Activated CD4-positive, alpha-beta T cell treated with anti-CD3 and anti-CD28 coated beads for 48 hours (primary cell): ENCODE measurements at regions not wholly inside any gene's neighbourhood (a gene's known extent, or its start where the extent isn't known, plus 50 kb on each side); places are given as distances from the start of the nearest gene placed in this dataset.
"Not testable (repeated sequence)": the region's sequence is repeated elsewhere in the genome, so short reads cannot be mapped to it uniquely, and the experiment has no call there.

Experiments
- DNase-seq: peaks from one replicate; pipeline ENCODE4 v3.0.0-alpha.2; 2020

- no peak for DNase-seq
Observed at GRCh38 chr12:89831310-89832095, 122.9 kb upstream of the ATP2B1 start.

- no peak for DNase-seq
Observed at GRCh38 chr12:89829434-89829975, 120.9 kb upstream of the ATP2B1 start.

GRCh38 chr12:89828575-89828974 is 119.9 kb upstream of the ATP2B1 start:
- DNase-seq, result no peak

DNA sequence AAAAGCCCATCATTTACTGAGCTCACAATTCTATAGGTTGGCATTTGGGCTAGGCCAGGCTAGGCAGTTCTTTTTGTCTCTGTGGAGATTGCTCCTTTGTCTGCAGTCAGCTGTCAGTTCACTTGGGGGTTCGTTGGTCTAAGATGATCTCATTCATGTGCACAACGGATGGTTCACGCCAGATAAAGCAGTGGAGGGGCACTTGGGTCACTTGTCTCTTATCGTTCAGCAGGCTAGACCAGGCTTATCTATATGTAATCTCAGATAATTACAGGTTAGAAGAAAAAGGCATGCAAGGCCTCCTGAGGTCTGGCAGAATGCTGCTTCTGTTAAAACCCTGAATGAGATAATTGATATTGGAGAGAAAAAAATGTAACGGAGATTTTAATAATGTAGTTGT is 119.0 kb upstream of the ATP2B1 start:
- DNase-seq, result no peak

GRCh38 chr12:89826468-89826867 is 117.8 kb upstream of the ATP2B1 start:
- no peak for DNase-seq

- no peak for DNase-seq
Observed at GRCh38 chr12:89825591-89826449, 117.2 kb upstream of the ATP2B1 start.

DNA sequence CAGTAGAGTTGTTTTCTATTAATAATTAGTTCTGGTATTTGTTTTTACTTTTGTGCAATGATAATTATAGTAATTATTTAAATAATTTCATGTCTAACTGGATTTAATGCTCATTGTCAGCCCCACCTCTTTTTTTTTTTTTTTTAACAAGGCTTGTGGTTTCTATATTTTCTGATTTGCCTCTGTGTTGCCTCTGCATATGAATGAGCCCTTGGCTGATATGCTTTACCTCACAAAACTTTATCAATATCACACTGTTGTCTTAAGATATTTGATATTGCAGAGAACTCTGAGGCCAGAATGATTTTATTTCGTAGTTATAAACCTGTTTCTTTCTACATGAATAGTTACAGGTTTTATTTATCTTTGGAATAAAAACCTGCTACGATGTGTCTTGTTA is 116.2 kb upstream of the ATP2B1 start:
- DNase-seq, result no peak

GRCh38 chr12:89822992-89823391 is 114.4 kb upstream of the ATP2B1 start:
- not testable (repeated sequence) for DNase-seq

GRCh38 chr12:89821896-89822295 is 113.3 kb upstream of the ATP2B1 start:
- DNase-seq, result no peak

GRCh38 chr12:89817501-89818226 is 109.0 kb upstream of the ATP2B1 start:
- DNase-seq, result no peak

DNA sequence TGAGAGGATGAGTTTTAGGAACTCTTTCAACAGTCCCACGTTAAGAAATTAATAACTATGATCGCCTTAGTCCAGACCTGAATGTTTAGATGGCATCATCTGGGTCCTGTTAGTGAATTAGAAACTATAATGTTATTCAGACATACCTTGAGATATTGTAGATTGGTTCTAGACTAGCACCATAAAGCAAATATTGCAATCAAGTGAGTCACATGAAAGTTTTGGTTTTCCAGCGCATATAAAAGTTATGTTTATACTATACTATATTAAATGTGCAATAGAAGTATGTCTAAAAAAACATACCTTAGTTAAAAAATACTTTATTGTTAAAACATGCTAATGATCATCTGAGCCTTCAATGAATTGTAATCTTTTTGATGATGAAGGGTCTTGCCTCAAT is 106.6 kb upstream of the ATP2B1 start:
- no peak for DNase-seq

GRCh38 chr12:89803412-89803811 is 94.8 kb upstream of the ATP2B1 start:
- no peak for DNase-seq

DNA sequence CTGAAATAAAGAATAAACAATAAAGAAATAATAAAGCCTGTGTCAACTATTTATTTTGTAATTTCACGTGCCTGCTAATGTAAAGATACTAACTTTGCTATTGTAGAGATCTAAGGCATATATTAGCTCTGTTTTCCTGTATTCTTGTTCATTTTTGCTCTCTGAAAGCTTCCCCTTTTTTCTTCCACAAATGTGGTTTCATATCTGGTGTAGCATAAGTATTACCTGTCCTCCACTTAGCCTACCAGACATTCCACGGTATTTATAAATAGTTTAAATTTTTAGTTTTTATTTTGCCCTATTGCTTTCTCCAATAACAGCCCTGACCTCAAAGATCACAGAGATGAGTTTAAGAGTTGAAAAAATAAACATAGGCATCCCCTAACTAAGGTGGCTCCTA is 92.6 kb upstream of the ATP2B1 start:
- DNase-seq, result no peak

- no peak for DNase-seq
Observed at GRCh38 chr12:89800435-89800834, 91.8 kb upstream of the ATP2B1 start.

DNA sequence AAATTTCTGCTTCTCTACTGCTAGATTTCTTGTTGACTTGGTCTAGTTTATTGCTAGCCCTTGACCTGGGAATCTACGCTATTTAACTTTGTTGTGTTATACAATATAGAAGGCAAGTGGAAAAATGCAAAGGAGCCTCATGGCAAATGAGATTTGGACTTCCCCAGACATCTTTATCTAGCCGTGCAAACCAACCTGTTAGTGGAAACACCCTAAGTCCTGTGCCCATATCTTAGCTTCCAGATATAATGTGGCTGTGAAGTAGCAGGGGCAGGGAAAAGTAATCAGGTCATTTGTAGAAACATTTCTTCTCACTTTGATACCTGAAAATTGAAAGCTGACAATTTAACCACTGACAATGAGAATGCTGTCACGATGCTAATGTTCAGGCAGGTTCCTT is 90.7 kb upstream of the ATP2B1 start:
- DNase-seq, result no peak

DNA sequence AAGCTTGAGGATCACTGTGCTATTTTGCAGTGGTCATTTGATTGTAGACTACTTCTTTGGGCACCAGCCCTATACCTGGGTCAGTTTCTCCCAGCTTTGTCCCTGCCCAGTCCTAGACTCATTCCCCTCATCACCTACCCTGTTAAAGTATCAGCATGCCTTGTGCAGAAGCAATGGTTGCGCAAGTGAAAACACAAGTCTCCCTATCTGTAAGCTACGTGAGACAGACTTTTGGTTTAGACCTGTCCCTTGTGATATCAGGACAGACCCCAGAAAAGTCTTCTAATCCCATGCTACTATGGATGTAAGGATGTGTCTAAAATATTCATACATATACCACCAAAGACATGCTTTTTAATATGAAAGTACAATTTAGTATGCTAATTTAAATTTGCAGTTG is 88.8 kb upstream of the ATP2B1 start:
- DNase-seq, result no peak

- DNase-seq, result no peak
Observed at GRCh38 chr12:89796798-89797382, 88.3 kb upstream of the ATP2B1 start.

DNA sequence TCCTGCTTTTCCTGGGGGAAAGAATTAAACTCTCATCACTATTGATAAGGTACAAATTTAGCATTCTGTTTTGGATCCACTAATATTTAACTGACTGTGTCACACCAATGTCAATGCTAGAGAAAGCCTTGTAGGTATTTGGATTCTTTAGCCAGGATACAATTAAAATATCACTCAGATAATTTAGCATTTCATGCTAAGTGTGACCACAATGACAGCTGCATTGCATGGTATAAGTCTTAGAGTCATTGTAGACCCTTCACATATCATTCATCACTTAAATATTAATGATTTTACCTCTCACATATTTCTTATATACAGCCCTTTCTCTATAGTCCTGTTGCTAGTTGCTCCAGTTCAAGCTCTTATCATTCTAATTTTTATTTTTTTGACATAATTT is 85.3 kb upstream of the ATP2B1 start:
- DNase-seq, result no peak

- DNase-seq, result no peak
Observed at GRCh38 chr12:89791286-89791685, 82.6 kb upstream of the ATP2B1 start.

GRCh38 chr12:89789862-89790261 is 81.2 kb upstream of the ATP2B1 start:
- no peak for DNase-seq

GRCh38 chr12:89787763-89788162 is 79.1 kb upstream of the ATP2B1 start:
- DNase-seq, result no peak

DNA sequence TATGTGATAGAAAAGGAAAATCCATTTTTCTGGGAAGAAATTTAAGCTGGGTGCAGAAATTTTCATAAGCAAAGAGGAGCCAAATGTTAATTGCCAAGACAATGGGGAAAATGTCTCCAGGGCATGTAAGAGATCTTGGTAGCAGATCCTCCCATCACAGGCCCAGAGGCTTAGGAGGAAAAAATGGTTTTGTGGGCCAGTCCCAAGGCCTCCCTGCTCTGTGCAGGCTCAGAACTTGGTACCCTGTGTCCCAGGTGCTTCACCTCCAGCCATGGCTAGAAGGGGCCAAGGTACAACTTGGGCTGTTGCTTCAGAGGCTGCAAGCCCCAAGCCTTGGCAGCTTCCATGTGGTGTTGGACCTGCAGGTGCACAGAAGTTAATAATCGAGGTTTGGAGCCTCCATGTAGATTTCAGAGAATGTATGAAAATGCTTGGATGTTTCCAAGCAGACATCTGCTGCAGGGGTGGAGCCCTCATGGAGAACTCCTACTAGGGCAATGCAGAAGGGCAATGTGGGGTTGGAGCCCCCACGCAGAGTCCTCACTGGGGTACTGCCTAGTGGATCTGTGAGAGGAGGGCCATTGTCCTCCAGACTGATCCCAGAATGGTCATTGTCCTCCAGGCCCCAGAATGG is 77.7 kb upstream of the ATP2B1 start:
- DNase-seq, result no peak
